GM23248 (cell line): ENCODE measurements at regions not wholly inside any gene's neighbourhood (a gene's known extent, or its start where the extent isn't known, plus 50 kb on each side); places are given as distances from the start of the nearest gene placed in this dataset.

Experiments used
- DNase-seq: peaks from one replicate; pipeline ENCODE4 v3.0.0-alpha.2; 2015
- H2AFZ ChIP-seq: fragments of 200-600 bp; sonication (generic); 2 replicates; pipeline ENCODE4 v1.6.1; 2016; ENCODE audit warnings: antibody characterized with exemption
- H3F3A ChIP-seq: fragments of 200-600 bp; sonication (generic); 2 replicates; pipeline ENCODE4 v1.6.1; 2016; ENCODE audit warnings: mild to moderate bottlenecking, antibody characterized with exemption, mixed run types; ENCODE audit not compliant: insufficient read depth
- H3K27ac ChIP-seq: fragments of 200-600 bp; sonication (generic); 2 replicates; pipeline ENCODE4 v1.5.1; 2016; ENCODE audit warnings: mild to moderate bottlenecking
- H3K27me3 ChIP-seq: fragments of 200-600 bp; sonication (generic); replicated peaks from 2 replicates; pipeline ENCODE4 v1.6.1; 2016; ENCODE audit warnings: mild to moderate bottlenecking; ENCODE audit not compliant: insufficient read depth
- H3K36me3 ChIP-seq: fragments of 200-600 bp; sonication (generic); 2 replicates; pipeline ENCODE4 v1.6.1; 2016; ENCODE audit warnings: low read depth, mild to moderate bottlenecking
- H3K4me1 ChIP-seq: fragments of 200-600 bp; sonication (generic); 2 replicates; pipeline ENCODE4 v1.6.1; 2016; ENCODE audit warnings: mild to moderate bottlenecking; ENCODE audit not compliant: insufficient read depth
- H3K4me2 ChIP-seq: fragments of 200-600 bp; sonication (generic); one replicate; pipeline ENCODE4 v1.6.1; 2016; ENCODE audit warnings: mild to moderate bottlenecking; ENCODE audit not compliant: unreplicated experiment
- H3K4me3 ChIP-seq: fragments of 200-600 bp; sonication (generic); 2 replicates; pipeline ENCODE4 v1.5.1; 2016; ENCODE audit warnings: mild to moderate bottlenecking
- H3K79me2 ChIP-seq: fragments of 200-600 bp; sonication (generic); 2 replicates; pipeline ENCODE4 v1.6.1; 2016; ENCODE audit warnings: mild to moderate bottlenecking; ENCODE audit not compliant: insufficient read depth
- H3K9ac ChIP-seq: fragments of 200-600 bp; sonication (generic); 2 replicates; pipeline ENCODE4 v1.6.1; 2016; ENCODE audit warnings: mild to moderate bottlenecking
- H3K9me2 ChIP-seq: fragments of 200-600 bp; sonication (generic); 2 replicates; pipeline ENCODE4 v1.6.1; 2016; ENCODE audit warnings: mixed run types, mild to moderate bottlenecking, moderate library complexity; ENCODE audit not compliant: insufficient read depth
- H3K9me3 ChIP-seq: fragments of 200-600 bp; sonication (generic); one replicate; pipeline ENCODE4 v1.6.1; 2017; ENCODE audit warnings: low read depth
- H4K20me1 ChIP-seq: fragments of 200-600 bp; sonication (generic); 2 replicates; pipeline ENCODE4 v1.6.0; 2016; ENCODE audit not compliant: insufficient read depth
- EZH2 ChIP-seq: fragments of 200-600 bp; sonication (generic); IDR thresholded peaks from 2 replicates; pipeline ENCODE4 v1.6.1; 2018; ENCODE audit warnings: antibody characterized with exemption, mild to moderate bottlenecking; ENCODE audit not compliant: insufficient read depth, poor library complexity, severe bottlenecking
- EZH2phosphoT487 ChIP-seq: fragments of 200-600 bp; sonication (generic); IDR thresholded peaks from 2 replicates; pipeline ENCODE4 v1.6.1; 2018; ENCODE audit warnings: antibody characterized with exemption, moderate library complexity, mild to moderate bottlenecking, low read depth; ENCODE audit not compliant: insufficient read depth
- WGBS, 2 experiments: methylation state at CpG; one replicate each; pipeline ENCODE4 v1.1.6; 2015 to 2017; ENCODE audit warnings: low lambda C conversion rate in 2 of 2, low coverage in 1 of 2; ENCODE audit errors: missing lambda C conversion rate in 2 of 2; 5-methylcytosine and 5-hydroxymethylcytosine counted together
- in situ Hi-C: fragments of 300-500 bp; cut with MboI; formaldehyde crosslinking; loops from 2 replicates; pipeline ENCODE4 v1.15.0; 2020

DNA sequence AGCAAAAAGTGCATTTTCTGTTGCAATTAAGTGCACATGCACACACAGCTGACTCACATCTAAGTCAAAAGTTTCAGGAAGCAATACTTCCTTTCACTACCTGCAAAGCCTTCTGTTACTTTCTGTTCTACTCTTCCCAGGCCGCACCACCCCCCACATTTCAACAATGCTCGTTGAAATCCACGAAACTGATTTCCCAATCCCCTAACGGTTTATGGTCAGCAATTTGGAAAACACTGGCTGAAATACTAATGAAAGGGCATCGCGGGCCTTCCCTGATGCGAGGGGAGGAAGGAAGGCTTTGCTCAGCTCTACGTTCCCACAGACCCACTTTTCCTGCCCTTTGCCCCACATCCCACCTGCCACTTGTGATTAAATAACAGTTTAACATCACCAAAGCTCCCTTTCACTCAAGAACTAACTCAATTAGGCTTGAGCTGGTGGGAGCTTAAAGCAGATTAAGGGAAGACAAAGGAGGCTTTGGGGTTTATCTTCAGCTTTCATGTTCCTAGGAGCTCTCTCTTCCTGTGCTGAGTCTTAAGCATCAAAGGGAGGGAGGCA, 243.2 kb upstream of the RAB4A start:
- H3K36me3 ChIP-seq: no peaks in the 10 kb centered on the region
- in situ Hi-C loops: no loop called here

DNA sequence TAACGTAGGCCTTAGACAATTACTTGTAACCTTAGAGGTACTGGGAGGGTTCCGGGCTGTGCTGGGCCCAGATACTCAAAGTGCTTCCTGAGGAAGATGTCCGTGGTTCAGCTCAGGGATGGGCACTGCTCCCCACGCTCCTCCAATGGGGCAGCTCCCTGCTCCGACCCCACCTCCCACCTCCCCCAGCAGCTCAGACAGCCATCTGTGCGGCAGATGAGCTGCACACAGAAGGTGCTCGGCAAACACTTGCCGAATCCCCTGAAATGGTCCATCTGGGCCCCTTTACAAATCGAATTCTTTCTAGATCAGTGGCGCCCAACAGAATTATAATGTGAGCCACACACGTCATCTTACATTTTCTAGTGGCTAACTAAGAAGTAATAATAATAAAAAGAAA, 242.4 kb upstream of the RAB4A start:
- Histone ChIP-seq H3K4me1 (peaks cover 4% of the 10 kb centered on the region), H3K27ac (no peak overlapping the region), H3F3A (no peaks in the 10 kb centered on the region), H3K4me3 (no peak overlapping the region), H3K9ac (no peak overlapping the region), H3K36me3 (no peaks in the 10 kb centered on the region), H3K4me2 (no peak overlapping the region), H3K9me2 (no peaks in the 10 kb centered on the region), H3K9me3 (no peaks in the 10 kb centered on the region), H3K27me3 (0 out of 2 replicates have a peak, but pooled peaks cover 4% of the 10 kb centered on the region), H3K79me2 (no peaks in the 10 kb centered on the region), H2AFZ (no peak overlapping the region), H4K20me1 (no peaks in the 10 kb centered on the region)
- TF ChIP-seq EZH2phosphoT487 (no peak), EZH2 (no peak)
- 86 to 91% methylated on average over 11 of the region's 11 CpGs for WGBS, 2 experiments
- in situ Hi-C loops: no loop called here
- no peak for DNase-seq

More for the DNA sequence above, 243.2 kb upstream of the RAB4A start:
- peak; percentile 28 for DNase-seq
- H3K4me2 ChIP-seq: no peak overlapping the region
- H3K9ac ChIP-seq: no peak overlapping the region
- no peaks in the 10 kb centered on the region for H3K9me2 ChIP-seq
- no peaks in the 10 kb centered on the region for H3F3A ChIP-seq
- no peak overlapping the region for H2AFZ ChIP-seq
- H3K27ac ChIP-seq: no peak overlapping the region
- no peaks in the 10 kb centered on the region for H3K27me3 ChIP-seq
- 71 to 78% methylated on average over 8 of the region's 8 CpGs for WGBS, 2 experiments
- H3K4me1 ChIP-seq: peaks cover 4% of the 10 kb centered on the region
- no peaks in the 10 kb centered on the region for H3K9me3 ChIP-seq
- no peaks in the 10 kb centered on the region for H3K79me2 ChIP-seq
- H3K4me3 ChIP-seq: no peak overlapping the region
- H4K20me1 ChIP-seq: no peaks in the 10 kb centered on the region
- TF ChIP-seq EZH2phosphoT487: no peak
- no peak for TF ChIP-seq EZH2

DNA sequence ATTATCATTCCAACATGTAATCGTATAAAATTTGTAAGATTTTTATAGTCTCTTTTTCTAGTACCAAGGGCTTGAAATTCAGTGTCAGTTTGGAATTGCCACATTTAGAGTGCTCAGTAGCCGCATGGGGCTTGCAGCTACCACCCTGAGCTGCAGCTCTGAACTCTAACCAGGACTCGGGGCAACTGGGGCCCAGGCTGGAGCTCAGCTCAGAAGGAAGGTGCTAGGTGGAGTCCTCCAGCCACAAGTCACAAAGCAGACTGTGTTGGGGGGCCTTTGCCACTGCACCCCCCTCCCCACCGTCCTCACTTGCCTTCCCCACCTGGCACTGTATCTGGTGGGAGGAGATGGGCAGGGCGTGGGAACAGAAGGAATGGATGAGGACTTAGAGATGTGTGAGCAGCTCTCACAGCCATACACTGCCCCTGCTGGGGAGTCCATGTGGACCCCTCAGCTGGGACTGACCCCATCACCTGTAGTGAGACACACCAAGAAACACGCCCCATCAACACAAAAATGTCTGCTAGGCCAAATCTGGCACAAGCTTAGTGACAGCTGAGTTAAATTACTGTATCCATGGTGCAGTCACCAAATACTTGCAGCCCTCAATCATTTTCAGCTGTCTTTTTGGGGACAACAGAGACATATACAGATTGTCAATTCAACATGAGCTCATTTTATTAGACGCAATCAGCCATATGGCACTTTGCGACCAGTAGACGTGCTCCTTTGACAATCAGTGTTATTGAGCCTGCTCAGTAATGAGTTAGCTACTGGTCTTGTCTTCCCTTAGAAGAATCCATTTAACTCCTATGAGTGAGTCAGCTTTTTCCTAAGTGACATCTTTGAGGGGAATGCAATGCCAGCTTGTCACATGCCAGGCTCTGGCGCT, 241.7 kb upstream of the RAB4A start:
- Histone ChIP-seq H3K9ac (no peak overlapping the region), H3K9me3 (no peaks in the 10 kb centered on the region), H3K36me3 (no peaks in the 10 kb centered on the region), H3F3A (no peaks in the 10 kb centered on the region), H3K4me3 (no peak overlapping the region), H3K27me3 (0 out of 2 replicates have a peak, but pooled peaks cover 4% of the 10 kb centered on the region), H3K9me2 (no peaks in the 10 kb centered on the region), H3K79me2 (no peaks in the 10 kb centered on the region), H2AFZ (no peak overlapping the region), H4K20me1 (no peaks in the 10 kb centered on the region), H3K4me1 (peaks cover 4% of the 10 kb centered on the region), H3K4me2 (no peak overlapping the region), H3K27ac (no peak overlapping the region)
- peak; percentile 44 for DNase-seq
- 45 to 51% methylated on average over 10 of the region's 10 CpGs for WGBS, 2 experiments
- TF ChIP-seq EZH2 (no peak), EZH2phosphoT487 (no peak)
- in situ Hi-C loops: no loop called here

DNA sequence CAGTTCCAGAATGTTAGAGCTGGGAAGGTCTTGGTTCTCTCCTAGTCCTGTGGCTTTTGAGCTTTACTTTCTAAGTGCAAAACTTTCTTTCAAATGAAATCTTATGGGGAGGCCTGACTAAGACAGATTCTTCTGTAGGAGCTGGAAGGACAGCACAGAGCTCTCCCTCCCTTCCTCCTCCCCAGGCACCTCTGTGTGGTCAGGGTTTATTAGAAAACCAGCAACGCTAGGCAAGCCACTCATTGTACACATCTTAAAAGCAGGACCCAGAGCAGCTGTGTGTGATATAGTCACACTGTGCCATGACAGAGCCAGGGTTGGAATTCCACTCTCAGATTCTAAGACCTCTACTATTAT, 241.1 kb upstream of the RAB4A start:
- H3F3A ChIP-seq: no peaks in the 10 kb centered on the region
- H3K9ac ChIP-seq: no peak overlapping the region
- DNase-seq: no peak
- in situ Hi-C loops: no loop called here
- H3K9me2 ChIP-seq: no peaks in the 10 kb centered on the region
- H4K20me1 ChIP-seq: no peaks in the 10 kb centered on the region
- H3K9me3 ChIP-seq: no peaks in the 10 kb centered on the region
- no peak overlapping the region for H3K4me2 ChIP-seq
- H2AFZ ChIP-seq: no peak overlapping the region
- no peak for TF ChIP-seq EZH2phosphoT487
- no peak for TF ChIP-seq EZH2
- 16 to 33% methylated on average over 1 of the region's 1 CpG for WGBS, 2 experiments
- 0 out of 2 replicates have a peak, but pooled peaks cover 7% of the 10 kb centered on the region for H3K27me3 ChIP-seq
- H3K36me3 ChIP-seq: no peaks in the 10 kb centered on the region
- H3K79me2 ChIP-seq: no peaks in the 10 kb centered on the region
- H3K4me3 ChIP-seq: no peak overlapping the region
- no peak overlapping the region for H3K27ac ChIP-seq
- H3K4me1 ChIP-seq: peaks cover 2% of the 10 kb centered on the region
